ENCODE measurements at regions not wholly inside any gene's neighbourhood (a gene's known extent, or its start where the extent isn't known, plus 50 kb on each side); places are given as distances from the start of the nearest gene placed in this dataset.

DNA sequence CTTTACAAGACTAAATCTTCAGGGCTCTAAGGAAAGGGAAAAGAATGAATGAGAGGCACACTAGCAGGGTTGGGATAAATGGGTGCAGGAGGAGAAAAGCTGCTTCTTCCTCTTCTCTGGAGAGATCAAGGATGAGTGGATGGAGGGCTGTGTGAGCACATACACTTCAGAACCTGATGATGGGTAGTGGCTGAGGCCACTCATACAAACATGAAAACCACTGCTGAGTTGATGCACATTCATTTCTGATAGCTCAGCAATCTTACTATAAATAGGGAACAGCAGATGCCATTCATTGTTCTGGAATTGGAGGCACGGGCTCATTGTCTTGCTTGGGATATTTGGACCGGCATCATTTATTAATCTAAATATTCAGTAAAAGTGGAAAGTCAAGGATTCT is 152.4 kb upstream of the KCTD1 start:
- no peak overlapping the region for H3K4me3 Mint-ChIP-seq
- no peaks in the 10 kb centered on the region for H3K4me1 Mint-ChIP-seq
- peaks cover 3% of the 10 kb centered on the region for H3K27me3 Mint-ChIP-seq
- H3K36me3 Mint-ChIP-seq: peaks cover 3% of the 10 kb centered on the region
- H3K9me3 Mint-ChIP-seq: peaks cover 0 to 2% (median 0%) of the 10 kb centered on the region in 3 donors
- H3K27ac Mint-ChIP-seq: no peak overlapping the region

DNA sequence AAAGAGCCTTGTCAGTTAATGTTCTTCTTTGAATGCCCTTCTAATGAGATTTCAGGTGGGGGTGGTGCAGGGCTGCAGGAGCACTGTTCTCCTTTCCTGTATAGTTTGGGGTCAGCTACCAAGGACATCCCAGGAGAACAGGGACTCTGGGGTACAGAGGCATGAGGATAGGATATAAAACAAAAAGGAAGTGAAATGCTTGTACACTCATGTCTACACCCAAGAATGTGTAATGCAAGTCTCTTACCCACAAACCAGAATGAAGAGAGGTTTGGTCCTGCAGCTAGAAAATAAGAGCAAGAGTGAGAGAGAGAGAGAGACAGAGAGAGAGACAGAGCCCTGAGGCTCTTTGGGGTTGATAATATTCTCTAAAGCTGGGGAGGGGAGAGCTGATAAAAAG is 151.8 kb upstream of the KCTD1 start:
- peaks cover 1% of the 10 kb centered on the region for H3K36me3 Mint-ChIP-seq
- H3K4me3 Mint-ChIP-seq: no peak overlapping the region
- H3K4me1 Mint-ChIP-seq: no peaks in the 10 kb centered on the region
- H3K27me3 Mint-ChIP-seq: peaks cover 3% of the 10 kb centered on the region
- H3K9me3 Mint-ChIP-seq: peaks cover 0 to 2% (median 0%) of the 10 kb centered on the region in 3 donors
- H3K27ac Mint-ChIP-seq: no peak overlapping the region

DNA sequence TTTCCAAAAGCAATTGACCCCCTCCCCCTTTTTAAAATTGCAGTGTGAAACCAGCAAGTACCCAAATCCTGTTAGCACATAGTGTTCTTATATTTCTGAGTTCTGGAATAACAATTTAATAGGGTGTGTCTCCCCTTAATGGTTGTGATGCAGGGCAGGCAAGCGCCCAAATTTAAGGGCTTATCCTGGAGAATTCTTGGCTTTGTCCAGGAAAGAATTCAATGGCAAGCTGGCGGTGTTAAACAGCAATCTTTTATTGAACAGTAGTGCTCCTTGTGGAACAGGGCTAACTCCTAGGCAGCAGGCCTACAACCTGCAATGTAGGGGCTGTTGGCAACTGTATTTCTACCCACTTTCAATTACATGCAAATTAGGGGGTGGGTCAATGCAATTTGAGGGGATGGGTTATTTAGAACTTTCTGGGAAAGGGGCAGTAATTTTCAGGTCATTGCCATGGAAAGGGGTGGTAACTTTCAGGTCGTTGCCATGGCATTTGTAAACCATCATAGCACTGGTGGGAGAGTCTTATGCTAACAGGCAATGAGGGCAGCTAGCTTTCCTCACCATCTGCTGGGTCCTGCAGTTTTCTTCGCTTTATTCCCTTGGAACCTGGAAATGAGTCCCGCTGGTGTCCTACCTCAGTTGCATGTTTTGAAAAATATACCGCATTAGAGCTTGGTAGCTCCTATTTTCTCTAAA is 149.0 kb upstream of the KCTD1 start:
- Mint-ChIP-seq H3K9me3 (peaks cover 0 to 7% (median 0%) of the 10 kb centered on the region in 3 donors), H3K27ac (no peak overlapping the region), H3K4me1 (no peaks in the 10 kb centered on the region), H3K4me3 (no peak overlapping the region), H3K36me3 (peaks cover 1% of the 10 kb centered on the region), H3K27me3 (peaks cover 2% of the 10 kb centered on the region)

DNA sequence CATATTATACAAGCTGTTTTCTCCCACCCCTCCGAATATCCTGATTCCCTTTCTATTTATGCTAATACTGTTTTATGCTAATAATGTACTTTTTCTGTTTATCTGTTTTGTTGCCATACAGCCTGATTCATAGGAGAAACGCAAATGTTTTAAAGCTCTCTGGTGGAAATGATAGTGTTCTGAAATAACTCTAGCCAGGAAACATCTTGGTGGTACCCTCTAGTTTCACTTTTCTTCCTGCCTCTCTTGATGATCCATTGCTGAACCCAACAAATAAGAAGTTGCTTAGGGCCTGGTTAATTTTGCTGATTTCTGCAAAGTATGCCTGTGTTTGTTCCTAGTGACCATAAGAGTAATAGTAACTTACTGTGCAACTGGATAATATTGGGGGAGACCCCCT is 148.4 kb upstream of the KCTD1 start:
- peaks cover 0 to 7% (median 4%) of the 10 kb centered on the region in 3 donors for H3K9me3 Mint-ChIP-seq
- H3K4me3 Mint-ChIP-seq: no peak overlapping the region
- H3K27ac Mint-ChIP-seq: no peak overlapping the region
- peaks cover 1% of the 10 kb centered on the region for H3K36me3 Mint-ChIP-seq
- H3K4me1 Mint-ChIP-seq: no peaks in the 10 kb centered on the region
- peaks cover 2% of the 10 kb centered on the region for H3K27me3 Mint-ChIP-seq

DNA sequence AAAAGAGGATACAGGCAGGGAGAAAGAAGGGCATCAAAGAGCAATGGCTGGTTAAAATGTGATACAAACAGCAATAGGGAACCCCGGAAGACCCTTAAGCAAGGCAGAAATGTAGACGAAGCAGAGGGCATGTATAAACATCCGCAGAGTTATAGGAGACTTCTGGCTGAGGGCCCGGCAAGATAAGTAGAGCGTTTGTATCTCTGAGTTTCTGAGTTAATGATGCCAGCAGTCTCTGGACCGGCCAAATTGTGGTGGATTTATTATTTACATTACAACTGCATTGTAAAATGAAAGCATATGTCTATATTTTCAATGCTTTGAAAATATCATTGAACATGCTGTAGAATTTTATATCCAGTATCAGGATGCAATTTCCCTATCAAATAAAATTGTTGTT is 148.0 kb upstream of the KCTD1 start:
- H3K27ac Mint-ChIP-seq: no peak overlapping the region
- no peaks in the 10 kb centered on the region for H3K4me1 Mint-ChIP-seq
- H3K27me3 Mint-ChIP-seq: peaks cover 3% of the 10 kb centered on the region
- peaks cover 2 to 7% (median 4%) of the 10 kb centered on the region in 3 donors for H3K9me3 Mint-ChIP-seq
- H3K4me3 Mint-ChIP-seq: no peak overlapping the region
- H3K36me3 Mint-ChIP-seq: peaks cover 1% of the 10 kb centered on the region

DNA sequence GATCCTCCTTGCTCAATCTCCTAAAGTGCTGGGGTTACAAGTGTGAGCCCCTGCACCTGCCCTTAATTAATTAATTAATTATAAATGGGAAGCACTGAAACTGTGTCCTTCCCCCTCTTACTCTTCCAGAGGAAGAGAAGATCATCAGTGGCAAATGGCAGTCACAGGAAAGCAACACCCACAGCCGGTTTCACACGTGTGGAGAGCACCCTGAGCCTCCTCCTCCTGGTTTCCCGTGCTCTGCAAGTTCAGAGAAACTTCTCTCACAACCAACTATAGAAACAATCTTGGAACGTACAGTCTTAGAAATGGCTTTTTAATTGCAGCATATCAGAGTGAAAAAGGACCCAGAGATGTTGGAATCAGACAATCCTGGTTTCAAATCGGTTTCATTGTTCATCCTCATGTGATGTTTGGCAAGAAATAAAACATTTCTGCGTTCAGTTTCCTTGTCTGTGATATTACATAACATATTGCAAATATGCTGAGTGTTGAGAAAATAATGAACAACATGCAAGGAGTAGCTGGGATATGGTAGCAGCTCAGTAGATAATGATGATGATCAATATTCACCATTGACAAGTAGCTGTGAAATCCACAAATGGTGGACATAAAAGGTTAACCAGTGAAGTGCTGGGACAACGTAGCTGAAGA is 141.0 kb upstream of the KCTD1 start:
- H3K27ac Mint-ChIP-seq: no peak overlapping the region
- no peaks in the 10 kb centered on the region for H3K4me1 Mint-ChIP-seq
- H3K4me3 Mint-ChIP-seq: no peak overlapping the region
- peaks cover 2 to 7% (median 4%) of the 10 kb centered on the region in 3 donors for H3K9me3 Mint-ChIP-seq
- no peaks in the 10 kb centered on the region for H3K36me3 Mint-ChIP-seq
- peaks cover 10% of the 10 kb centered on the region for H3K27me3 Mint-ChIP-seq

DNA sequence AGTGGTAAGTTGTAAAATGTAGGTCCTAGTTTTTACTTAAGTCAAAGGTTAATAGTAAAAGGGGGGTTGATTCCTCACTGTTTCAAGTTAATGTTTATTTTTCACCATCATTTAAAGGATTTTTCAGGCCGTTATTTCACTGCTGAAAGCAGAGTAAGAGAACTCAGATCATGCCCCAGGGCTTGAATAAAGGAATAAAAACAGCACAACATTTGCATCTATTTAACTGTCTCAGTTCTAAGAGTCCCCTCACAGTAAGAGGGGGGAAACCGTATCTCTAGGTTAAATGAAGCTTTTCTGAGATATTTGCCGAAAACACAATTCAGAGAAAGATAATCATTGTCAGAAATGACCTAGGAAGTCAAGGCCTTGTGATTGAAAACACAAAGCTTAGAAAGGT is 138.2 kb upstream of the KCTD1 start:
- peaks cover 10% of the 10 kb centered on the region for H3K27me3 Mint-ChIP-seq
- H3K4me1 Mint-ChIP-seq: no peaks in the 10 kb centered on the region
- H3K9me3 Mint-ChIP-seq: peaks cover 0 to 1% (median 0%) of the 10 kb centered on the region in 3 donors
- H3K36me3 Mint-ChIP-seq: no peaks in the 10 kb centered on the region
- H3K27ac Mint-ChIP-seq: no peak overlapping the region
- H3K4me3 Mint-ChIP-seq: no peak overlapping the region

DNA sequence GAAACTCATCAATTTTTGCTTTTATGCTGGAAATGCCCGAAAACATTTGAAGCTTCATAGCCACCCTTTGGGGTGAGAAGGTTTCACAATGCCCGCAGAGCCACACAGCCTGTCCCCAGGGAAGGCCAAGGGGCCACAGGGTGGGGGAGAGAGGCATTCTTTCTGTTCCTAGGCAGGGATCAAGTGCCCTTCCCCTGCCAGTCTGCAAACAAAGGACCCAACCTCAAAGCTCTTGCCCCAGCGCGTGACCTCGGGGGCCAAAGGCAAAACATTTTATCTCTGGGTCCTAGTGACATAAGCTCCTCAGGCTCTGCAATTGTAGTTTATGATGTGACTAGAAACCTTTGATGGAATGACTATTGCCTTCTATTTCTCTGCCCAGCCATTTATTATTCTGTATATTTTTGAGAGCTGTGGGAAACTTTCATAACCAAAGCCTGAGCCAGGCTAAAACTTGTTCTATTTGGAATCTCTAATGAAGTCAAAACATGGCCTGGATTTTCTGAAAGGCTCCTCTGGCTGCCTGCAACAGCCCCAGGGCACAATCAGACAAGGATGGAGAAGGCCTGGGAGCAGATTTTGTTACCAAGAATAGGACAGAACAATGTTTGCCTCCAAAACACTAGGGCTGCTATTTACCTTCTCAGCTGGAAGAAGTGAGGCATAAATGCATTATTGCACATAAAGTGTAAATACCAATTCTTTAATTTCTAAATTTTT is 137.2 kb upstream of the KCTD1 start:
- H3K27ac Mint-ChIP-seq: no peak overlapping the region
- no peaks in the 10 kb centered on the region for H3K36me3 Mint-ChIP-seq
- peaks cover 8% of the 10 kb centered on the region for H3K27me3 Mint-ChIP-seq
- no peaks in the 10 kb centered on the region for H3K9me3 Mint-ChIP-seq
- H3K4me3 Mint-ChIP-seq: no peak overlapping the region
- H3K4me1 Mint-ChIP-seq: no peaks in the 10 kb centered on the region

DNA sequence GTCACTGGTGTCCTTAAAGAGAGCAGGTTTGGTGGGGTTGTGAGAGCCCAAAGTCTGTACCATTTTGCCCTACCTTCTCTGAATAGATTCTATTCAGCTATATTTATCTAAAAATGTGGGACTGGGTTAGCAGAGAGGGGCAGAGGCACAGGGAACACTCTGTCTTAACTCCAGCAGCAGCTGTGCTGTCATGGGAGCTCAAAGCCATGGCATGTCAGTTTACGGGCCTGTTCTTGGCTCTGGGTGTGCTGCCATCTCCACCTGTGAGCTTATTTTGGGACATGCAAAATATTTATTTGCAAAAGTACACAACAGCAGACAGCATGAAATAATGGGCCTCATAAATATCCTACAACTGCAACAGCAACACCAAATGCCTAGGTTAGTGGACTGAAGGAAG is 129.6 kb upstream of the KCTD1 start:
- no peaks in the 10 kb centered on the region for H3K36me3 Mint-ChIP-seq
- no peaks in the 10 kb centered on the region for H3K27me3 Mint-ChIP-seq
- no peak overlapping the region for H3K4me3 Mint-ChIP-seq
- peaks cover 0 to 12% (median 0%) of the 10 kb centered on the region in 3 donors for H3K9me3 Mint-ChIP-seq
- H3K27ac Mint-ChIP-seq: no peak overlapping the region
- peaks cover 0 to 3% (median 0%) of the 10 kb centered on the region in 3 donors for H3K4me1 Mint-ChIP-seq

DNA sequence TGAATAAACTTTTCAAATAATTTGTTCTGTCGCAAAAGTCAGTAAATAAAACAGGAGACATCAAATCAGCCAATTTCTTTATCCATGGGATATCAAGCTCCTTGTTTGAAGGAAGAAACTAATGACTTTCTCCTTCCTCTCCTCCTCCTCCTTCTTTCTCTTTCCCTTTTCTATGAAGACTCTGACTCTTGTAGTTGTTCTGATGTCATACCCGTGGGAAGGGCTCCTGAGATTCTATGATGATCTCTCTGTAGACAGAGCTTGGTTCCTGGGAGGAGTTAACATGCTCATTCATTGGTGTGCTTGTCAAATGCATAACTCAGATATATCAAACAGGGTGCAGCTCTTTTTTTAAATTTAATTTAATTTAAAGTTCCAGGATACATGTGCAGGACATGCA is 118.7 kb upstream of the KCTD1 start:
- peaks cover 0 to 2% (median 0%) of the 10 kb centered on the region in 3 donors for H3K9me3 Mint-ChIP-seq
- no peaks in the 10 kb centered on the region for H3K4me1 Mint-ChIP-seq
- peaks cover 2% of the 10 kb centered on the region for H3K36me3 Mint-ChIP-seq
- H3K27ac Mint-ChIP-seq: no peak overlapping the region
- no peak overlapping the region for H3K4me3 Mint-ChIP-seq
- H3K27me3 Mint-ChIP-seq: peaks cover 2% of the 10 kb centered on the region

DNA sequence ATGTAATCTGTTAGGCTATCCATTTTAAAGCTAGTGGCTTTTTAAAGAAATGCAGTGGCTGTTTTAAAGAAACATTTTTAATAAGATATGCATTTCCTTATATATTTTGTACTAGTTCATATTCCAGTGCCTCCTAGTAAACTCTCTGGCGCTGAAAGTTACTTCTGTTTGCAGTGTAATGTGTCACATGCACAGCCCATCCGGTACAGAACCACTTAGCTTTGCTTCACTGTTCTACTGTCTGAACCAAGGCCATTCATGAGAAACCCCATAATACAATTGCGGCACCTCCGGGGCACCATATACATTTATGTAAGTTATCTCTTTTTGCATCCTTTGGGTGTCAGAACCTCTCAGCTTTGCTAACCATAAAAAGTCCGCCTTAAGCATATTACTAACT is 114.6 kb upstream of the KCTD1 start:
- Mint-ChIP-seq H3K4me1 (peaks cover 0 to 5% (median 0%) of the 10 kb centered on the region in 3 donors), H3K36me3 (peaks cover 2% of the 10 kb centered on the region), H3K27me3 (peaks cover 30% of the 10 kb centered on the region), H3K27ac (no peak overlapping the region), H3K9me3 (peaks cover 0 to 2% (median 0%) of the 10 kb centered on the region in 3 donors), H3K4me3 (no peak overlapping the region)

DNA sequence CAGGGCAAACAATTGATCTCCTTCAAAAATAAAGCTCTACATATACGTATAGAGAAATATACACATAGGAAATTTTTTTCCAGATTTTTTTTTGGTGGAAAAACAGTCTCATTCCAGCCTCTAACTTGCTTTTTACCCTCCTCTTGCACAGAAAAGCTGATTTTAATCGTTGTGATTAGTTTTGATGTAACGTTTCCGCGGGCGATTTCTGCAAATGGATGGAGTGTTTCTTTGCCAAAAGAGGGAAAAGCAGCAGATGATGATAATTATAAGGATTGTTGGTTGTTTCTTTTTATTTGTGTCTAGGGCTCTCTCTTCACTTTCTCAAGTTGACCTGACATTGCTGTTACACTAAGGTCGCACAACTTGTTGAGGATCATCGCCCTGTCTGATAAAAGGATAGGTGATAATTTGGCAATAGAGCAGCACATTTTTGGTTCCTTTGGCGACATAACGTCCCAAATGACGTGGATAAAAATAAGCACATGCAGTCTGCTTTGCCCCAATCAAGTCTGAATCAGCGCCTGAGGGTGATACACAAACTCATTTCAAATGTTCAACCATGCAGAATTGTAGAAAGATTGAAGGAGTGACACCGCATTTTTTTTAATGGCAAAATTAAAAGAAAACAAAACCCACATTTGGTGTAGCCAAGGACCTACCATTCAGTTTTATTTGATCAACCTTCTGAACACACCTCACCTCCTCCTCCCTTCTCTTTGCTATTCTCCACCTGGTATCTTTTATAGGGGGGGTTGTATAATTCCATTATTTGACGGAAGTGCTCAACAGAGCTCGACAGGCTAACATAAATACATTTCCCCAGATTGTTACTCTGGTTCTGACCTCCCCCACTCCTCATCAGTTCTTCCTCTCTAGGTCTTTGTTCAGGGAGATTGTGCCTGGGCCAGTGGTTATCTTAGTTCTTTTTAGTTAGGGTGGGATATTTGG is 109.6 kb upstream of the KCTD1 start:
- Mint-ChIP-seq H3K27ac (no peak overlapping the region), H3K27me3 (peaks cover 52% of the 10 kb centered on the region), H3K4me3 (peak overlapping the region; percentile 81 to 93 (median 88)), H3K9me3 (no peaks in the 10 kb centered on the region), H3K36me3 (no peaks in the 10 kb centered on the region), H3K4me1 (peaks cover 7 to 14% (median 11%) of the 10 kb centered on the region in 3 donors)

DNA sequence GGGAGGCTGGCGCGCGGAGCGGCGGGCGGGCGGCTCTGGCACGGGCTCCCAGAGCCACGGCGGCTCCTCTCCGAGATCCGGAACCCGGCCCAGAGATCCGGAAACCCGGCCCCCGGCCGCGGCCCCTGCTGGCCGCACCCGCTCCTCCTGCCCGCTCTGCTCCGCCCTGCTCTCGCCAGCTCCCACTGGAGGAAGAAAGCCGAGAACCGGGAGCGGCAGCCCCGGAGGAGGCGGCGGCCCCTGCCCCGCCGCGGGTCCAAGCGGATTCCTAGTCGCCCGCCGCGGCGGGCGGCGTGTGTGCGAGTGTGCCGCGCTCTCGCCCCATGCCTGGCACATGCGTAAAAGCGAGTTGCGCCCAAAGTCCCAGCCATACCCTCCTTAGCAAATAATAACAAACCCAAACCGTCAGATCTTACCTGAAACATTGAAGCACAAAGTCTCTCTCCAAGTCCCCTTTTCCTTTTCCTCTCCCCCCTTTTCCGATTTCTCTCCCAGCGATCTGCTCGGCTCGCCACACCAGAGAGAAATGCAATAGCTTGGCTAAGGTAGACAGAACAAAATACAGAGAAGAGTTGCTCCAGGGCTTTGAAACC is 108.7 kb upstream of the KCTD1 start:
- Mint-ChIP-seq H3K4me1 (peaks cover 7 to 14% (median 11%) of the 10 kb centered on the region in 3 donors), H3K36me3 (no peaks in the 10 kb centered on the region), H3K27me3 (peaks cover 54% of the 10 kb centered on the region), H3K27ac (no peak overlapping the region), H3K9me3 (no peaks in the 10 kb centered on the region), H3K4me3 (peak overlapping the region; percentile 81 to 93 (median 88))

DNA sequence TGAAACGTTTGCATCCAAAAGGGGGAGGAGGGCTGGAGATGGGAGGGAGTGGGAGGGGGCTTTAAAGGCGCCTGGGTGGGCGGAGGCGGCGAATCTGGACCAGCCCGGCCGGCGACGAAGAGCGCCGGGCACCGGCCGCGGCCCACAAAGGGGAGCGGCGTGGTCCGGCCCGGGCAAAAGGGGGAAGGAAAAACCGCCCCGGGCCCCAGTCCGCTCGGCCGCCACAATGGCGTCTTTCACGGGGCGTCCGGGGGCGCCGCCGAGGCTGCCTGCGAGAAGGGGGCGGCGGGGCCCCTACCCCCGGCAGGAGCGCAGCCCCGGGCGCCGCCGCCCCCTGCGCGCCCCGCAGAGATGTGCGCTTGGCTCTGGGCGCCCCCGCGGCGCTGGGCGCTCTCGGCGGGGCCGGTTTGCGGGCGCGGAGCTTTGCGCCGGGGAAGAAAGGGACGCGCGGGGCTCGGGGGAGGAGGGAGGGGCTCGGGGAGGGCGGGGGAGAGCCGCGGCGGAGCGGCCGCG is 108.1 kb upstream of the KCTD1 start:
- no peak overlapping the region for H3K27ac Mint-ChIP-seq
- H3K4me1 Mint-ChIP-seq: peaks cover 7 to 14% (median 11%) of the 10 kb centered on the region in 3 donors
- no peaks in the 10 kb centered on the region for H3K36me3 Mint-ChIP-seq
- no peaks in the 10 kb centered on the region for H3K9me3 Mint-ChIP-seq
- H3K27me3 Mint-ChIP-seq: peaks cover 51% of the 10 kb centered on the region
- H3K4me3 Mint-ChIP-seq: no peak overlapping the region
